Tibial nerve (tissue), 4 donors: ENCODE measurements at regions not wholly inside any gene's neighbourhood (a gene's known extent, or its start where the extent isn't known, plus 50 kb on each side); places are given as distances from the start of the nearest gene placed in this dataset.

Experiments used
- CTCF ChIP-seq, 5 experiments: fragments of 200-600 bp in 3 of 5; fragments of 450-650 bp in 2 of 5; sonication (generic) in 3 of 5; IDR thresholded peaks; one replicate each; pipeline ENCODE4 v1.5.1; 2016 to 2019; ENCODE audit warnings: antibody characterized with exemption in 5 of 5, mild to moderate bottlenecking in 3 of 5, moderate library complexity in 2 of 5
- EP300 ChIP-seq, 2 donors: sonication (generic); formaldehyde crosslinking; IDR thresholded peaks; one replicate each; pipeline ENCODE4 v1.6.1; 2017; ENCODE audit warnings: antibody characterized with exemption in 2 of 2, mild to moderate bottlenecking in 1 of 2
- POLR2A ChIP-seq, 2 donors: fragments of 450-650 bp; IDR thresholded peaks; one replicate each; pipeline ENCODE4 v1.6.1; 2017; ENCODE audit warnings: antibody characterized with exemption in 2 of 2, mild to moderate bottlenecking in 2 of 2, moderate library complexity in 2 of 2

- no peak for TF ChIP-seq CTCF (IDR thresholded peaks at IDR 0.05)
- TF ChIP-seq EP300 (IDR thresholded peaks at IDR 0.05) = no peak
- TF ChIP-seq POLR2A (IDR thresholded peaks at IDR 0.05) = no peak
These were observed 979.6 kb upstream of the SPRY2 start for GRCh38 chr13:81320516-81320915.
